ENCODE measurements at regions not wholly inside any gene's neighbourhood (a gene's known extent, or its start where the extent isn't known, plus 50 kb on each side); places are given as distances from the start of the nearest gene placed in this dataset.

GRCh38 chr5:56359809-56360685 is 126.9 kb upstream of the ANKRD55 start:
- no peak for DNase-seq

- no peak for DNase-seq
These were observed 125.9 kb upstream of the ANKRD55 start for GRCh38 chr5:56358703-56359681.

GRCh38 chr5:56358046-56358445 is 124.9 kb upstream of the ANKRD55 start:
- no peak for DNase-seq

- DNase-seq: no peak
These were observed 124.3 kb upstream of the ANKRD55 start for GRCh38 chr5:56357426-56357825.

- no peak for DNase-seq
These were observed 123.7 kb upstream of the ANKRD55 start for GRCh38 chr5:56356836-56357160.

- DNase-seq: no peak
These were observed 123.1 kb upstream of the ANKRD55 start for GRCh38 chr5:56356121-56356835.

GRCh38 chr5:56354836-56355235 is 121.7 kb upstream of the ANKRD55 start:
- no peak for DNase-seq

GRCh38 chr5:56352808-56353590 is 119.9 kb upstream of the ANKRD55 start:
- DNase-seq: no peak

GRCh38 chr5:56350597-56351170 is 117.6 kb upstream of the ANKRD55 start:
- no peak for DNase-seq

GRCh38 chr5:56350011-56350596 is 117.0 kb upstream of the ANKRD55 start:
- no peak for DNase-seq

- DNase-seq: no peak
These were observed 116.3 kb upstream of the ANKRD55 start for GRCh38 chr5:56349461-56349860.

GRCh38 chr5:56346741-56347535 is 113.8 kb upstream of the ANKRD55 start:
- no peak for DNase-seq

- DNase-seq: no peak
These were observed 113.0 kb upstream of the ANKRD55 start for GRCh38 chr5:56346044-56346710.

- no peak for DNase-seq
These were observed 112.2 kb upstream of the ANKRD55 start for GRCh38 chr5:56345352-56345751.

- no peak for DNase-seq
These were observed 111.5 kb upstream of the ANKRD55 start for GRCh38 chr5:56344594-56344993.

GRCh38 chr5:56343988-56344387 is 110.9 kb upstream of the ANKRD55 start:
- DNase-seq: no peak

- no peak for DNase-seq
These were observed 109.5 kb upstream of the ANKRD55 start for GRCh38 chr5:56342616-56343015.

- DNase-seq: no peak
These were observed 107.3 kb upstream of the ANKRD55 start for GRCh38 chr5:56340196-56340980.

- DNase-seq: no peak
These were observed 106.6 kb upstream of the ANKRD55 start for GRCh38 chr5:56339732-56340131.
